ENCODE measurements at regions not wholly inside any gene's neighbourhood (a gene's known extent, or its start where the extent isn't known, plus 50 kb on each side); places are given as distances from the start of the nearest gene placed in this dataset.

DNA sequence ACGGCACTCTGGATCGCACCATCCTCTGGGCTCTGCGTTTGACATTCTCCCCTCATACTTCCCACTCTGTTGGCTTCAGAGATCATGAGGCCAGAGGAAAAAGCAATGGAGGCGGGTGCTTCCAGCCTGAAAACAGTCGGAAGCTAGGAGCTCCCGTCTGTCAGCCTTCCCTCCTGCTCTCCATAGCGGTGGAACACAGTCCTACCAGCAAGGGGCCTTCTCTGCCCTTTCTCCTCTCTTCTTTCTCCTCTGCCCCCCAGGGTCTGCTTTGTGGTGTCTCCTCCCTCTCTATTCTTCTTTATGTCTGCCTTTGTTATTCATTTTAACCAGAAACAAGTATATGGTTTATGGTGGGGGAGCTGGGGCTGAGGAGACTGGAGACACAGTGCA, 152.5 kb upstream of the NFIB start:
- no peak for DNase-seq

DNA sequence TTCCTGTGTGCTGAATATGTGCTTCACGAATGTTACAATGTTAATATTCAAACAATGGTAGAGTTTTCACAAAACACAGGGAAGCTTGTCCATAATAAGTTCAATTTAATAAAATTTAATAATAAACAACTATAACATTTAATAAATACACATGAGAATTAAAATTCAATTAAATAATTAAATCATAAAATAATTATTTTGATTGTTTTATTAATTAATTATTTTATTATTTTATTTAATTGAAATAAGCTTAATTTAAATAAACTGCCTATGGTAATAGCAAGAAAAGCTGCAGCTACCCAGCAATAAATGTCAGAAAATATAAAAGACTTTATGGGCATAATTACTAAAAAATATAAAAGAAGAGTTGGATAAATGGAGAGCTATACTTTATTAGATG, 149.0 kb upstream of the NFIB start:
- DNase-seq = no peak

DNA sequence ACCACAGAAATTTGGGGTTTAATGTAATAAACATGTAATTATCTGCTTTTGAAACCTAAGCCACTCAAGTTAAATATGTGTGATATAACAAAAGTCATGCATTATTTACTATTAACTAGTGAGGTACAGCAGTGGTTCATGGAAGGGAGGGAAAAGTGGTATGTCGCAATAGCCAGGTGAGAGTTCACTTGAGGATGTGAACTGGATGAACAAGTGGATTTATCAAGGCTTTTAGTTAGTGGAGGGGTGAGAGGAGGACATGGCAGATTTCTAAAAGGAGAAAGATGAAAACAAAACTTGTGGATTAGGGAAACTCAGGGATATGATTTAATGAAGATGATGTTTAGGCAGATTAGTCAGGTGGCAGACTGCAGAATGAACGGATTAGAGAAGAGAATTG, 141.3 kb upstream of the NFIB start:
- no peak for DNase-seq

DNA sequence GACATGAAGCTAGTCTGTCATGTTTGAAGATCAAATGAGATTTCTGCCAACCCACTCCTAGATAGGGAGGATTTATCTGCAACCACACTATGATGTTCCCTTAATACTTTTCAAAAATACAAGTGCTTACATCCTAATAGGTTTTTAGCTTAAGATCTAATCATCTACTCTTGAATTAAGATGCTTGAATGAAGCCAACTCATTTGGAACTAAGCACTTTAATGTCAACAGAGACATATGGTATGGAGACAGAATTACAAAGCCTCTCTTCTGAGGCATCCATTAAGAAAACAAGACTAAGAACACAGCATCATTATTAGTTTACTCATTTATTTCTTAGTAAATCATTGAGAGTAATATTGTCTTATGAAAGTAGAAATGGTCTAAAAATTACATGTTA, 139.3 kb upstream of the NFIB start:
- no peak for DNase-seq

DNA sequence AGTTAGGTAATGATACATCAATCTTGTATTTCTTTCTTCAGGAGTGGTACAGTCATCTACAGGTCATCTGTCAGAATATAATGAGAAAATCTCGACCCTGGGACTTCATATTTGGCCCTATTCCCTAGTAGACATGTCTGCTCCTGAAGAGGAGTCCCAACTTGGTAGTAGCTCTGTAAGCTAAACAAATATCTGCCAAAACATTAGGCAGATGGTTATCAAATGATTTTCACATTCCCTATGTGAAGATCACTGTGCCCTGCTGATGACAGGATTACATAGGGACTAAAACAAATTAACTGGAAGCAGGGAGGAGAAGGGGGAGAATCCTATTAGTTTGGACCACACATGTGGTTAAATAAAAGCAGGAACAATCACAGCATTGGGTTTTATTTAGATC, 138.6 kb upstream of the NFIB start:
- DNase-seq = no peak

DNA sequence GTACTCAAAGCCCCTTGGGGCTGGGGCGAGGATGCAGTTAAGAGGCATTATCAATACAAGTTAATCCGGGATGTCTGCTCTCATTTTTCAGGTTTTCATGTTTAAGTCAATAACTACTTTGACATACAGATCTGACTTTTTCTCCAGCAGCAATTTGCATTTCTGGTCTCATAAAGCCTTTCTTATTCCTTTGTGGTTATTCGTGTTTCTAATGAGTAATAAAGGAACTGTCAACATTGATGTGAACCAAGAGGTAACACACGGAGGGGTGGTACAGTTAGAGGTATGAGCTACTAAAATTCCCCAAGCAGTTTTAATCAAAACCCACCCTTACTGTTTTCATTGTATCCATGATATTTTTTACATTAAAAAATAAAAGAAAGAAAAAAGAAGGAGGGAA, 138.0 kb upstream of the NFIB start:
- DNase-seq = no peak

DNA sequence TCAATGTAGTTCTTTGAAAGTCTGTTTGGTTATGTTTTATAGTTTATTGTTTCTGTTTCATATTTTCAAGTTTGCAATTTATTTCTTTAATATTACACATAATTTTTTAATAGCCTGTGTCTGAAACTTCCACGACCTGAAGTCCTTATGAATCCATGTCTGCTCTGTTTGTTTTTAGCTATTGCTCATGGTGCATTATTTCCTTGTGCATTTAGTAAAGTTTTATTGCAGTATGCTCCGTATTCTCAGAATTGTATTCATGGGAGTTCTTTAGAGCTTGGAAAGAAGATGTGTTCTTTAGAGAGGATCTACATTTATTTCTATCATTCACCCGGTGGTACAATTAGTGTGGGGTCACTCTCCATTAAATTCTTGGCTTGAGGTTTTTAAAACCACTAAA, 133.2 kb upstream of the NFIB start:
- no peak for DNase-seq

DNA sequence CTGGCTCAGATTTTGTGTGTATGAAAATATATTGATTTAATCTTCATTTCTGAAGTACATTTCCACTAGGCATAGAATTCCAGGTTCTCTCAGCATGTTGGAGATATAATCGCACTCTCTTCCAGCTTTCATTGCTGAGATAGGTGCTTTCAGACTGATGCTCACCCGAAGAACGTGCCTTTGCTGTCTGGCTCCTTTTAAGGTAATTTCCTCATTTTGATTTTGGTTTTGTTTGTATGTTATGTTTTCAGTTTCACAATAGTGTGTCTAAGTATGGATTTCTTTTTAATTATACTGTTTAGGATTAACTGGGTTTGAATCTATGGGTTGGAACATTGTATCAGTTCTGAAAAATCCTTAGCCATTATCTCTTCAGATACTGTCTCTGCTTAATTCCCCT, 132.0 kb upstream of the NFIB start:
- DNase-seq = no peak

DNA sequence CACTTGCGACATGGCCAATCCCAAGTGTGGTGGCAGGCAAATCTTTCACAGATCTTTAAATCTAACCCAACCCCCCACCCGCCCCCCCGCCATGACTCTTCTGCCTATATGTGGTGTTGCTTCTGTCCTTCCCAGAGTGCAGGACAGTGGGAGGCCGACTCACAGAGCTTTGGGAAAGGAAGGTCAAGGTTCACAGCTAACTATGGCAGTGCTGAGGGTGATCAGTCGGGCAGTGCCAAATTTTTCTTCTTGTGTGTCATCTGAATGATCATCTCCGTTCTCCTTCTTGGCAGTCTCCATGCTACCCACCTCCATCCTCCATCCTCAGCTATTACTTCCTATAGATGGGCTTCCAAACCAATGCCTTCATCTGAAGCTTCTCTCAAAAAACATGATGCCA, 129.0 kb upstream of the NFIB start:
- DNase-seq = no peak

DNA sequence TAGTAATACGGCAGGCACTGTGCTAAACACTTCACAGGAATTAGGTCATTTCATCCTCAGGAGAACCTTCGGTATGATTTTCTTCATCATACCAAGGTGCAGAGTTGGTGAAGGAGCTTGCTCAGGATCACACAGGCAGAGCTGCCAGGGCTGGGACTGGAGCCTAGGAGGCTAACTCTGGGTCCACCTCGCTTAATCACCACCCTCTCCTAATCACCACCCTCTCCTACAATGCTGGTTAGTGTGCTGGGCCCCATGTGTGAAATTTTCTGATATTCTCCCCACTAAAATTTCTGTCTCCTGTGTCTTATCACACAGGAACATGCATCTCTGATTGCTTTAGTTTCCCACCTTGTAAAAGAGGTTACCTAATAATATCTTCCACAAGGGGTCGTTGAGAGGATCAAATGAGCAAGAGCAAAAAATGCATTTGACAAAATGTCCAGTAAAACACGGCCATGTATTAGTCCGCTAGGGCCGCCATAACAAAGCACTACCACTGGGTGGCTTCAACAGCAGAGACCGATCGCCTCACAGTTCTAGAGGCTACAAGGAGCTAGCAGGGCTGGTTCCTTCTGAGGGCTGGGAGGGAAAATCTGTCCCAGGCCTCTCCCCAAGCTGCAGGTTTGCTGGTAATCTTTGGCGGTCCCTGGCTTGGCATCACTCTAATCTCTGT, 128.2 kb upstream of the NFIB start:
- no peak for DNase-seq

DNA sequence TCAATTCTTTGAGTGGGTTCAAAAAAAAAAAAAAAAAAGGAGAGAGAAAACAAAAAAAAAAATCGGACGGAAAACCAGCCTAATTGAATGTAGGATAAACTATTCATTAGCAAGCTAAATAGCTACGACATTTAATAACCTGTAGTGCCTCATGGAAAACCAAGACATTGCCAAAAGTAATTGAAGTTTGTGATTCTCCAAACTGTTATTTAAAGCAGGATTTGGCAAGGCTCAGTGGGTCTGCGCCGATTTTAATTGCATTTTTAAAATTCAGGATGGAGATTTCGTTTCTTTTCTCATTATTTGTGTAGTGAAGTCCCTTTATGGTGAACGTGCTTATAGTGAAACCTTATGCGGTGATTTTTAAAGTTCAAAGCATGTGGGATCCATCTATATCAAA, 127.2 kb upstream of the NFIB start:
- DNase-seq = no peak

DNA sequence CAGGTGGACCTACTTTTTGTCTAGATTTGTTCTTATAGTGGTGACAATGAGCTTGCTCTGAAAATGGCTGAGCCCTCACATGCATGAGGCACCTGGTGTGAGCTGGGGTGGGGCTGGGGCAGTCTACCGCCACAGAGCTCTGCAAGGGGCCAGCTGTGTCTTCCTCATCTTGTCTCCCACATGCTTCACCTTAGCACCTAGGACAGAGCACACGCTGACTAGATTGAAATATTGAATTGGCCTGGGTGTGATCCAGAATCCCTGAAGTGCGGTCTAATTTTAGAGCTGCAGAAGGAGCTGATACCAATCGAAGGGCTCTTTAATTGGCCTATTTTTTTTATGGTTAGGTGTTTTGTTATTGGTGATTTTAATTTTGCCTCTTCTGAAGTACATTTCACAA, 126.1 kb upstream of the NFIB start:
- DNase-seq = no peak

DNA sequence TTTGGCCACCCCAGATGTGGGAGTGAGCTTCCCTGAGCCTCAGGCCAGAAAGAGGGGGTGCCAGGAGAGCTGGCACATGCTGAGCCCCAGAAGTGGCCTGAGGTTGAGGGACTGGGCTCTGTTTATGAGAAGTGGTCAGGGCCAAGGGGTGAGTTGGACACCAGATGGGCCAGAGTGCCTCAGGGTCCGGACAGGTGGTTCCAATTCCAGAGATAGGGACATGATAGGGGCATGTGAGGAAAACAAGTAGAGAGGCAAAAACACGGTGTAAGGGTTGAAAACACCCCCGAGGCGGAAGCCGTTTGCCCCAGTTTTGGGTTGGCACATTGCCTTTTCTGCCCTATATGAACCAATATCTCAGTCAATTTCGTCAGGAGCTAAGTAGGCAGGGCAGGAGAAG, 125.6 kb upstream of the NFIB start:
- no peak for DNase-seq

DNA sequence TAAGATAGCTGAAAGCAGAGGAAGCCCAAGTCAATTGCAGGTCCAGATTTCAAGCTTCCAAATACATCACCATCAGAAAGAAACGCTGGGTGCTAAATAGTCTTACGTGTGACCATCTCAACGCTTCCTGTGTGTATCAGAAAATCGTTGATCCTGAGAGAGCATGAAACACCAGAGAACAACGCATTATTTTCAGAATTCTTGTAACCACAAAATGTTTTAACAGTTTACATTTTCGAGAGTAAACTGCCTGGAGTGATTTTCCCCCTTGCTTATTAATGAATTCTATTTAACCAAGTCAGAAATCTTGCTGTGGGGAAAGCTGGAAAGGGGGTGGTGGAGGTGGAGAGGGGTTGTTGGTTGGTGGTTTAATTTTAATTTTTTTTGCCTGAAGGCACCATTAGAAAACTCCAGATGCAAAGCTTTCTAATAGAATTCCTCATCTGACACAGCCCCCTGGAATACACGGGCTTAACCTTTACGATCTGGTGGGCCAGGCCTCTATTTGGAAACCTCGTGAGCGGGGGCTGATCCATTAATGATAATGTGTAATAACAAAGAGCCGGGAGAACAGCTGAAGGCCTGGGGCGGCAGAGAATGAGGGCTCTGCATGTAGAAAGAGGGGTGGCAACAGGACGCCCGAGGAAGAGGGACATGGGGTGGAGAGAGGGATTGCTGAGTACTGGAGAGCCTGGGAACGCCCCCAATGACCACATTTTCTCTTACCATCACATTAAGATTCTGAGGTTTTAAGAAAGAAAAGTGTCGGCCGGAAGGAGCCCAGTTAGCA, 124.5 kb upstream of the NFIB start:
- DNase-seq = no peak

DNA sequence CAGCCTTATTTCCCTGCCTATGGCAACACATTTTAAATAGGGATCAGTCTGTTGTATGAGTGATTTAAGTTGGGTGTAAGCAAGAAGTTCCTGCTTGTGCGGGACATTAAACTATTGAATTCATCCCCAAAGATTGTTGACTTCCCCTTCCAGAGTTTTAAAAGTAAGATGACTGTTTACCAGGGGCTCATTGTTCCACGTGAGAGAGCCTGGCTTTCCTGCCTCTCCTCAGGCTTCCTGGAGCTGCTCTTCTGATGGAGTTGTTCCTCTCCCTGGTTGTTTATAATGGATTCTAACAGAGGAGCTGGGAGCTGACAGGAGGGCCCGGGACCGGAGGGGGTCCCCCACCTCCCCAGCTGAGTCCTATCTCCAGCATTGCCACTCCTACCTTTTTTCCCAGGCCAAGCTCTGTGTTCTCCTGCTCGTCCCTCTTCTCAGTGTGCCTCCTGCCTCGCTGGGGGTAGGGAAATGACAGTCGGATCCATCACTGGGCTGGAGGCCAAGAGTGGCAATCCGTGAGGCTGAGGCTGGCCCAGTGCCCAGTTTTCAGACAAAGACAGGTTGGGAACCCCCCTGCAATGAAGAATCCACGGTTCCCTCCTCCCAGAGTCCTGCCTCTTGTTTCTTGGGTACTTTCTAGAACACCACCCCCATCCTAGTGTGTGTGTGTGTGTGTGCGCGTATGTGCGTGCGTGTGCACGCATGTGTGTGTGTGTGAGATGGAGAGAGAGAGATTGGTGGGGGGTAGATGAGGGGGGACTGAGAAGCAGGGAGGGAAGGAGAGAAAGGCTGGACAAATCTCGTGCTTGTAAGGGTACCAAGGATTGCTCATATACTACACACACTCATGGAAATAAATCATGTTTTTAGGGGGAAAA, 123.7 kb upstream of the NFIB start:
- no peak for DNase-seq

DNA sequence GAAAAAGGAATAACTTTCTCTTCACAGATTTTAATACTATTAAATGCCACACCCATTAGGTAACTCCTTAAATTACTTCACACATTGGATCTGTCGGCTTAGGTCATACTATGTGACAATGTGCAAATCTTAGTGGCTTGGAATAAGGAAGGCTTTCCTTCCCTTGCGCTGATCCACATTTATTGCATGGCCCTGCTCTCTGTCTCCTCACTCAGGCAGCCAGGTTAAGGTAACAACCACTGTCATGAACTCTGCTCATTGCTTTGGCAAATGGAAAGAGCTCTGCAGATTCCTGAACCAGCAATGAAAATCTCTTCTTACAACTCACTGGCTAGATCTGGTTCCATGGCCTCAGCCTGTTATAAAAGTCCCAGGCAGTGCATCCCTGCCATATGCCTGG, 121.9 kb upstream of the NFIB start:
- DNase-seq = no peak

DNA sequence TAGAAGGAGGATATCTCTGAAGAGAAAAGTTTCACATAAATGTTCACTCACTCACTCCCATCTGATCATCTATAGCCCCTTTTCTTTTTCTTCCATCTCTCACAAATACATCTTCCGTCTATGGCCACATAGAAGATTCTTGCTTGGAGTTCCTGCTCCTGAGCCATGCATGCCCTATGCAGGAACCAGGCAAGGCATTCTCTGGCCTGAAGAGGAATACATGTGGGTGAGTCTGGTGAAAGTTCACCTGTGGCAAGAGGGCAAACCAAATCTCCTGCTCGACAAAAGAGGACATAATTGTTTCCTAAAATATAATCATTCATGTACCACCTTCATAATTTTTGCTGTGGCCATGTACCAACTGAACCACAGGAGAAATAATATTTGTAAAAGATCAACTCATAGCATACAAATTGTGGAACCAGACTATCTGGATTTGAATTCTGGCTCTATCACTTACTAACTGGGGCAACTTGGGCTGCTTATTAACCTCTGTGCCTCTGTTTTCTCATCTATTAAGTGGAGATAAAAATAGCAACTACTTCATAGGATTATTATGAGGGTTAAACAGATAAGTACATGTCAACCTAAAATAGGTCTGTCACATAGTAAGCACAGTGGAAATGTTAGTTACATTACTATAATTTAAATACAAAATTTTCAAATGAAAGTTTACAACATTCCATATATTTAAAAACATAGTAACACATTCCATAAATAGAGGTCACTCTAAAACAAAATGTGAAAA, 121.2 kb upstream of the NFIB start:
- no peak for DNase-seq

DNA sequence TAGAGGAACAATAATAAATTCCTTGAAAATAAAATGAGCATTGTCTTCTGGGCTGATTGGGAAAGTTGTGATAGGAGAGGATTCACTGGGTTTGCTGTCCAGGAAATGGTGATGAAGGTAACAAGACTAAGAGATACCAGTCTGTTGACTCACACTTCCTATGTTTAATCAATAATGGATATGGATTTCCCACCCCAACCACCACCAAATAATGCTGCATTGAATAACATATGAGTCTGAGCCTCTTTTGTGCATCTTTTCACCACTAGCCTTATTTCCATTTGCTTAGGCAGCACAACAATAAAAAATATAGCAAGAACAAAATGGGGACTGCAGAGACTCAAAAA, 120.2 kb upstream of the NFIB start:
- no peak for DNase-seq

DNA sequence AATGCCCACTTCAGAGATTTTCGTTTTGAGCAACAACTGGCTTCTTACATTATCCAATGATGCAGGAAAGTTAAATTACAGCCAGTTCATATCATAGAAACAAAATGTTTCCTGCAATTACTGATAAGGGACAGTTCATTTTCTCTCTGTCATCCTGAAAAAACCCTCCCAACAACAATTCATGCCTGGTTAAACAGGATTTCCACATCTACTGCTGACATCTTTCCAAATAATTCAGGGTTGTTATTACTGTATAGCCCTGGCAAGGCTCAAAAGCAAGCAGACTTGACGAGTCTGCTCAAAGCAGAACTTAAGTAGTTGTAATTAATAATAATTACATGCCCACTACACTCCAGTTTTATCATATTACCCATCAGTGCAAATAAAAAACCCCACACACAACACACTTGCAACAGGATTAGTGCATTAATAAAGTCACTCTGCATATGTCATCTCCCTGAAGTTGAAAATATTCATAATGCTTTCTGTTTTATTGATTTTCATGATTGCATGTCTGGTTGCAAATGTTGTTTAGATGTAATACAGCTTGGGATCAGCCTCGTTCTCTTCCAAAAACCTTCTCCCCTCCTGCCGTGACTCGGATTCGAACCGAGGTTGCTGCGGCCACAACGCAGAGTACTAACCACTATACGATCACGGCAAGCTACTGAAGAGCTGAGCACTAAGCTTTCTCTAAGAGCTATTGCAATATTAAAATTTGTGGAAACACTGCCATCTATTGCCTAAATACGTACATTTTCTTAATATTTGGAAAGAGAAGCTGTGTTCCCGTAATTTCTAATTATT, 119.6 kb upstream of the NFIB start:
- peak; percentile 39 for DNase-seq

DNA sequence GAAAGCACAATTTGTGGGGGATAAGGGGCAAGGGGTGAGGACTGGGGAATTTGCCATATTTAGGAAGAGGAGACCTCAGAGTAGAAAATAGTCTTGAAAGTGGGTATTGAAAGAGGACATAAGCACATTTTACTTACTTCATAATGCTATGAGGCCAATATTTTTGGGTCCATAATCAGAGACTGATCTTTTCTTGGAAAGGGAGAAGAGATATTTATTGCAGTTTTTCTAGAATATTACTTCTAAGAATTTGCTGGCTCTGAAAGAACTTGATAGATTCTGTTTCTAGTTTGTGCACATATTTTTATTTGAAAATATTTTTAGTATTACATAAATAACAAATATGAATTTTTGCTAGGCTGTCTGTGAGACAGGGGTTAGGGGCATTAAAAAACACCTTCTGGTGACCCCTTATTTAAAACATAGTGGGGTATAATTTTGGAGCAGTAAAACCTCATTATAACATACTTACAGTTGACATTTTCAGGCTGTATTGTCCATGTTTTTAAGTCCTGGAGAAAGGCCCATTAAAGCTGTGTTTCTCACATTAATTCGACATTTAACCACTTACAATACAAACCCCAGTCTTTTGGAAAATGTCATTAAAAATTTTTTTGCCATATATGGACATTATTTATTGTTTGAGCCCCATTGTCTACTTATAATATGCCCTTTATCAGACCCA, 118.9 kb upstream of the NFIB start:
- no peak for DNase-seq

DNA sequence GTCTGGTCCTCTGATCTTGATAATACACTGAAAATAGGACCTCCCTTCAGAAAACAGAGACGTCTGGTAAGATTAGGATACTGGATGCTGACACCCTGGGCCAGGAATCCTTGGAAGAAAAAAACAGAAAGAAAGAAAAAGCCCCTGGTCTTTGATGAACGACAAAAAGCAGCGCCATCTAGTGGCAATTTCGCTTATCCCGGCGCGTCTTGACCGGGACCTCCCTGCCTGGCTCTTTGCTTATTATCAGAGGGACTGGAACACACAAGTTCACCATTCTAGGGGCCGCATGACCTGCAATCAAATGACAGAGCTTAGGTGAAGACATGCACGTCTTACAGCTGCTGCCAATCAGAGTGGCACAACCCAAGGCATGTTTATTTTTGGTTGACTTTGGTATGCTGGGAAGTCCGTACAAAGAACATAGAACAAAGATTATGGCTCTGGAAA, 114.9 kb upstream of the NFIB start:
- peak; percentile 53 for DNase-seq

DNA sequence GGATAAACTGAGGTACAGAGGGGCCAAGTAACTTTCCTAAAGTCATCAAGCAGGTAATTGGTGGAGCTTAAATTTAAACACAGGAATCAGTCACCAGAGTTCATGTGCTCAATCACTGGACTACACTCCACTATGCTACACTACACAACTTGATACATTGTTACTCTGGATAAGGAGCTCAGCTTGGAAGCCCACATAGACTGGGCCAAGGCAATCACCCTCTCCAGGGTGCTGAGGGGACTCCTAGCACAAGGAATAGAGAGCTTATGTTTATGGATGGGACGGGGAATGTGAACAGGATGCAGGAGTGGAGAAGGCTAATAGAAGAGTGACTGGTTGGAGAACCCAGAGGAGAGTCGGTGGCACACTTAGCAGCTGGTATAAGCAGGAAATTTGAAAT, 113.5 kb upstream of the NFIB start:
- no peak for DNase-seq
